ENCODE measurements at regions not wholly inside any gene's neighbourhood (a gene's known extent, or its start where the extent isn't known, plus 50 kb on each side); places are given as distances from the start of the nearest gene placed in this dataset.

- TF ChIP-seq TAF1 (IDR thresholded peaks at IDR 0.05; ENCODE audit: borderline replicate concordance, low read depth, low read length): no peak
- peak; percentile 63; the same call in 1 of the 2 replicates for TF ChIP-seq PBX3 (IDR thresholded peaks at IDR 0.05)
- TF ChIP-seq USF2 (IDR thresholded peaks at IDR 0.05; ENCODE audit: borderline replicate concordance, low read depth, low read length): no peak
- peak; percentile 54 for TF ChIP-seq RAD21 (IDR thresholded peaks at IDR 0.05; ENCODE audit: low read length)
- peak; percentile 83 for TF ChIP-seq MEF2A (IDR thresholded peaks at IDR 0.05; ENCODE audit: borderline replicate concordance, low read depth)
- TF ChIP-seq GABPA (IDR thresholded peaks at IDR 0.05; ENCODE audit: low read depth): no peak
- no peak for TF ChIP-seq YY1 (IDR thresholded peaks at IDR 0.05; ENCODE audit: low read depth)
- no peak for TF ChIP-seq MXI1 (IDR thresholded peaks at IDR 0.05; ENCODE audit: low read depth, low read length)
- peak; percentile 91 for TF ChIP-seq FOSL2 (IDR thresholded peaks at IDR 0.05; ENCODE audit: borderline replicate concordance, low read depth)
- TF ChIP-seq NFIC (IDR thresholded peaks at IDR 0.05; ENCODE audit: borderline replicate concordance): peak; percentile 18; the same call in 1 of the 2 replicates
- no peak for TF ChIP-seq FOXJ3 (CRISPR knock-in tag; IDR thresholded peaks at IDR 0.05)
- no peak for TF ChIP-seq ELF1 (IDR thresholded peaks at IDR 0.05)
- peak; percentile 89 for TF ChIP-seq JUND (IDR thresholded peaks at IDR 0.05)
- TF ChIP-seq NRF1 (IDR thresholded peaks at IDR 0.05; ENCODE audit: low read depth, low read length): no peak
- no peak for TF ChIP-seq EZH2phosphoT487 (IDR thresholded peaks at IDR 0.05; ENCODE audit: borderline replicate concordance, low read depth)
- peak; percentile 44 for TF ChIP-seq MAX (IDR thresholded peaks at IDR 0.05; ENCODE audit: low read depth)
- peak; percentile 16; the same call in 1 of the 2 replicates for TF ChIP-seq POLR2AphosphoS5 (IDR thresholded peaks at IDR 0.05; ENCODE audit: low read depth, low read length)
- no peak for TF ChIP-seq REST (IDR thresholded peaks at IDR 0.05; ENCODE audit: low read depth, low read length)
- TF ChIP-seq RCOR1 (IDR thresholded peaks at IDR 0.05; ENCODE audit: low read length): no peak
- TF ChIP-seq EP300 (IDR thresholded peaks at IDR 0.05; ENCODE audit: borderline replicate concordance in 1 of 2, low read depth in 1 of 2, low read length in 1 of 2): peak in 1 of 2 experiments; percentile 75; a peak in 1 of 4 replicates
- TF ChIP-seq IRF3 (IDR thresholded peaks at IDR 0.05; ENCODE audit: low read depth, low read length): no peak
Observed at GRCh38 chr5:33257807-33258429, 182.8 kb upstream of the TARS1 start (continued).
